Body of pancreas (tissue), 4 donors: ENCODE measurements at regions not wholly inside any gene's neighbourhood (a gene's known extent, or its start where the extent isn't known, plus 50 kb on each side); places are given as distances from the start of the nearest gene placed in this dataset.

ENCODE experiments used
- CTCF ChIP-seq, 7 experiments: fragments of 450-650 bp in 4 of 7; fragments of 200-600 bp in 3 of 7; sonication (generic) in 3 of 7; IDR thresholded peaks; one replicate each; pipeline ENCODE4 v1.5.1; 2016 to 2019; ENCODE audit warnings: antibody characterized with exemption in 7 of 7
- POLR2A ChIP-seq, 3 donors: fragments of 450-650 bp; IDR thresholded peaks; one replicate each; pipeline ENCODE4 v1.6.1; 2016; ENCODE audit warnings: antibody characterized with exemption in 3 of 3, mild to moderate bottlenecking in 2 of 3

GRCh38 chr11:70548976-70549375 lies 150.6 kb downstream of the CTTN start:
- TF ChIP-seq POLR2A (IDR thresholded peaks at IDR 0.05) (no peak), CTCF (IDR thresholded peaks at IDR 0.05) (no peak)
